Pancreas (tissue), 10 donors: ENCODE measurements at regions not wholly inside any gene's neighbourhood (a gene's known extent, or its start where the extent isn't known, plus 50 kb on each side); places are given as distances from the start of the nearest gene placed in this dataset.
A peak's percentile ranks its signal among the peaks of the same experiment; 100 is the strongest.
"Not testable (repeated sequence)": the region's sequence is repeated elsewhere in the genome, so short reads cannot be mapped to it uniquely, and the experiment has no call there.

ENCODE experiments used
- ATAC-seq, 4 donors: fragments of 200-7000 bp; cut with Tn5 transposase; one replicate each; pipeline versions ENCODE4 v1.8.0 to v1.9.1; 2020; ENCODE audit warnings: mild to moderate bottlenecking in 4 of 4, moderate library complexity in 4 of 4
- DNase-seq, 6 donors: peaks; one replicate each; pipeline ENCODE4 v3.0.0-alpha.2; 2020
- FAIRE-seq: peaks from 2 replicates; lab custom pipeline; 2012; peaks lifted over from hg19 to GRCh38; lab: Jason Lieb, UNC
- H3K27ac ChIP-seq, 4 donors: fragments of 200-600 bp; sonication (generic); 1 replicate in 3 of 4; 2 replicates in 1 of 4; pipeline versions ENCODE4 v1.5.0 to v1.8.0; 2020
- H3K27me3 ChIP-seq, 4 donors: fragments of 200-600 bp; one replicate each; pipeline ENCODE4 v1.8.0; 2021
- H3K36me3 ChIP-seq, 3 donors: fragments of 200-600 bp; sonication (generic) in 1 of 3; one replicate each; pipeline versions ENCODE4 v1.5.0 to v1.8.0; 2020 to 2021
- H3K4me1 ChIP-seq, 3 donors: fragments of 200-600 bp; one replicate each; pipeline ENCODE4 v1.8.0; 2021
- H3K4me3 ChIP-seq, 4 donors: fragments of 200-600 bp; sonication (generic) in 2 of 4; one replicate each; pipeline versions ENCODE4 v1.5.0 to v1.8.0; 2020 to 2021
- H3K9me3 ChIP-seq, 4 donors: fragments of 200-600 bp; one replicate each; pipeline ENCODE4 v1.8.0; 2021
- WGBS, 2 donors: extraction: QIAGEN DNeasy Blood & Tissue Kit; methylation state at CpG; one replicate each; pipeline ENCODE4 v1.1.7; 2013; 5-methylcytosine and 5-hydroxymethylcytosine counted together
- intact Hi-C, 3 donors: fragments of 100-400 bp; cut with DNase I; formaldehyde crosslinking; loops; one replicate each; pipeline versions ENCODE4 v1.11.1 to v1.14.2; 2022
- TF ChIP-seq, protein P1 (sequence below), 4 donors: fragments of 200-600 bp; sonication (generic) in 3 of 4; IDR thresholded peaks; one replicate each; pipeline versions ENCODE4 v1.5.0 to v1.8.0; 2021; ENCODE audit warnings: antibody characterized with exemption in 4 of 4
- donor health status: healthy with polysubstance abuse.
- donor health status: DM: no; HTN: no; CAD: no; lungs with moderate emphysema.
- donor health status: DM: no; HTN: no; CAD: no.
- donor health status: control.
- donor health status: control.
- donor health status: Bipolar disorder and iron deficiency.
- donor health status: DM: yes; HTN: yes; CAD: no.
- donor health status: DM: no; HTN: no; CAD: no.
- donor health status: DM: no; HTN: no; CAD: no.
- donor health status: DM: yes; HTN: yes; CAD: no.

DNA sequence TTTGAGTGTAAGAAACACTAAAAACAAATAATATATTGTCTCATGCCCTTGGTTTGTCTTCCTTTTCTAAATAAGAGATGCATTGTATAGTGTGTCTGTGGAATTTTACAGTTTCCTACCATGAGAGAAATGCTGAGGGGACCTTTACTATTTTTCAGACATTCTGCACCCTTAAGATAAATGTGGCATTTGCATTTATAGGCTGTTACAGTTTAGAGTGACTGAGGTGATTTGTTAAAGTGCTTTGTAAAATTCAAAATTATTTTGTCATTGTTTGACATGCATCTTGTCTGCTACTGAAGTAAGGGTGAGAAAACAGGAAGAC, 78.9 kb upstream of the ZSWIM2 start:
- Histone ChIP-seq H3K27me3 (no peaks in the 10 kb centered on the region), H3K36me3 (no peaks in the 10 kb centered on the region), H3K9me3 (no peaks in the 10 kb centered on the region), H3K4me1 (no peaks in the 10 kb centered on the region), H3K27ac (no peak overlapping the region), H3K4me3 (no peak overlapping the region)
- TF ChIP-seq, protein P1, sequence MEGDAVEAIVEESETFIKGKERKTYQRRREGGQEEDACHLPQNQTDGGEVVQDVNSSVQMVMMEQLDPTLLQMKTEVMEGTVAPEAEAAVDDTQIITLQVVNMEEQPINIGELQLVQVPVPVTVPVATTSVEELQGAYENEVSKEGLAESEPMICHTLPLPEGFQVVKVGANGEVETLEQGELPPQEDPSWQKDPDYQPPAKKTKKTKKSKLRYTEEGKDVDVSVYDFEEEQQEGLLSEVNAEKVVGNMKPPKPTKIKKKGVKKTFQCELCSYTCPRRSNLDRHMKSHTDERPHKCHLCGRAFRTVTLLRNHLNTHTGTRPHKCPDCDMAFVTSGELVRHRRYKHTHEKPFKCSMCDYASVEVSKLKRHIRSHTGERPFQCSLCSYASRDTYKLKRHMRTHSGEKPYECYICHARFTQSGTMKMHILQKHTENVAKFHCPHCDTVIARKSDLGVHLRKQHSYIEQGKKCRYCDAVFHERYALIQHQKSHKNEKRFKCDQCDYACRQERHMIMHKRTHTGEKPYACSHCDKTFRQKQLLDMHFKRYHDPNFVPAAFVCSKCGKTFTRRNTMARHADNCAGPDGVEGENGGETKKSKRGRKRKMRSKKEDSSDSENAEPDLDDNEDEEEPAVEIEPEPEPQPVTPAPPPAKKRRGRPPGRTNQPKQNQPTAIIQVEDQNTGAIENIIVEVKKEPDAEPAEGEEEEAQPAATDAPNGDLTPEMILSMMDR (IDR thresholded peaks at IDR 0.05): no peak
- DNase-seq (no peak), FAIRE-seq (no peak), ATAC-seq (no peak)
- intact Hi-C loops: no loop called here

DNA sequence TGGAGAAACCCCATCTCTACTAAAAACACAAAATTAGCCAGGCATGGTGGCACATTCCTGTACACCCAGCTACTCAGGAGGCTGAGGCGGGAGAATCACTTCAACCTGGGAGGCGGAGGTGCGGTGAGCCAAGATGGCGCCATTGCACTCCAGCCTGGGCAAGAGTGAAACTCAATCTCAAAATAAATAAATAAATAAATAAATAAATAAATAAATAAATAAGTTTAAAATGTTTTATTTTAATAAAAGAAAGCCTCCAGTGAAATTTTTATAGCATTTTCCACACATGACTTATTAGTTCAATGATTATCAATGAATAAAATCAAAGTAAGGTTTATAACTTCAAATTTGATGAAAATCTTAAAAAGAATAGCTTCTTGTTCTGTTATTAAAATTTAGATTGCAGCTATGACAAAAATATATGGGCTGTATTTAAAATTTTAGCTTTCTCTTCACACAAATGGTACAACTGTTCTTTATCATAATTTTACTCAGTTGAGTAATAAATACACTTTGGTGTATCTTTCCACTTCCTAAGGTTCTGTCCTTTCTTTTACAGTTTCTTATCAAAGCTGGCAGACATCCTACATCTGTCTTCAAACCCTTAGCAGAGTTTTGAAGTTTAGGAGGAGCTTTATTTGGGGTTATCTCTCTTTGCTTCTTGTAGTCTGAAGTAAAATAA, 78.4 kb upstream of the ZSWIM2 start:
- DNase-seq (no peak), ATAC-seq (no peak), FAIRE-seq (no peak)
- TF ChIP-seq, protein P1 (IDR thresholded peaks at IDR 0.05): no peak
- 95 to 96% methylated on average over 4 of the region's 4 CpGs for WGBS, 2 donors
- Histone ChIP-seq H3K36me3 (no peaks in the 10 kb centered on the region), H3K9me3 (no peaks in the 10 kb centered on the region), H3K4me1 (no peaks in the 10 kb centered on the region), H3K27ac (no peak overlapping the region), H3K4me3 (no peak overlapping the region), H3K27me3 (no peaks in the 10 kb centered on the region)
- intact Hi-C loops: no loop called here

- Histone ChIP-seq H3K36me3 (no peaks in the 10 kb centered on the region), H3K4me1 (no peaks in the 10 kb centered on the region), H3K27me3 (no peaks in the 10 kb centered on the region), H3K27ac (no peak overlapping the region), H3K4me3 (no peak overlapping the region), H3K9me3 (no peaks in the 10 kb centered on the region)
- intact Hi-C loops: no loop called here
- TF ChIP-seq, protein P1 (IDR thresholded peaks at IDR 0.05): no peak
- FAIRE-seq: no peak
- WGBS, 2 donors: 39 to 40% methylated on average over 1 of the region's 1 CpG
- no peak for ATAC-seq
- no peak for DNase-seq
Observed at GRCh38 chr2:186925514-186925913, 76.5 kb upstream of the ZSWIM2 start.

DNA sequence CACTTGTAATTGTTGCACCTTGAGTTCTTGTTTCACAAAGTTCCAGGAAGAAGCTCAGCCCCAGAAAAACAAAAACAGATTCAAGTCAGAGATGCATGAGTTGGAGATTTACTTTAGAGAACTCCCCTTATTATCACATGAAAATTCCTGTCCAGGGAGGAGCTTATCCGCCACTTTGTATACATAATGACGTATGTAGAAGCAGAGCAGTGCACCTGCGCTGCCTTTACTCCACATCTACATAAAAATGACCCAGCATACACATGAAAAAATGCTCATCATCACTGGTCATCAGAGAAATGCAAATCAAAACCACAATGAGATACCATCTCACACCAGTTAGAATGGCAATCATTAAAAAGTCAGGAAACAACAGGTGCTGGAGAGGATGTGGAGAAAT, 73.3 kb upstream of the ZSWIM2 start:
- DNase-seq, H3K4me1 ChIP-seq, FAIRE-seq, H3K27me3 ChIP-seq, H3K4me3 ChIP-seq, H3K9me3 ChIP-seq, intact Hi-C loops, H3K27ac ChIP-seq, H3K36me3 ChIP-seq, ATAC-seq: not testable (repeated sequence)
- WGBS, 2 donors: 87 to 92% methylated on average over 3 of the region's 3 CpGs

- no peaks in the 10 kb centered on the region for H3K4me1 ChIP-seq
- no peak overlapping the region for H3K4me3 ChIP-seq
- intact Hi-C loops: no loop called here
- TF ChIP-seq, protein P1 (IDR thresholded peaks at IDR 0.05): no peak
- WGBS, 2 donors: 16 to 25% methylated on average over 2 of the region's 2 CpGs
- H3K9me3 ChIP-seq: no peaks in the 10 kb centered on the region
- DNase-seq (no peak), ATAC-seq (peak in 2 of 4 donors; percentile 18 to 42), FAIRE-seq (no peak)
- no peaks in the 10 kb centered on the region for H3K27me3 ChIP-seq
- no peaks in the 10 kb centered on the region for H3K36me3 ChIP-seq
- no peak overlapping the region for H3K27ac ChIP-seq
Observed at GRCh38 chr2:186919296-186919695, 70.3 kb upstream of the ZSWIM2 start.
